ENCODE measurements at regions not wholly inside any gene's neighbourhood (a gene's known extent, or its start where the extent isn't known, plus 50 kb on each side); places are given as distances from the start of the nearest gene placed in this dataset.

DNA sequence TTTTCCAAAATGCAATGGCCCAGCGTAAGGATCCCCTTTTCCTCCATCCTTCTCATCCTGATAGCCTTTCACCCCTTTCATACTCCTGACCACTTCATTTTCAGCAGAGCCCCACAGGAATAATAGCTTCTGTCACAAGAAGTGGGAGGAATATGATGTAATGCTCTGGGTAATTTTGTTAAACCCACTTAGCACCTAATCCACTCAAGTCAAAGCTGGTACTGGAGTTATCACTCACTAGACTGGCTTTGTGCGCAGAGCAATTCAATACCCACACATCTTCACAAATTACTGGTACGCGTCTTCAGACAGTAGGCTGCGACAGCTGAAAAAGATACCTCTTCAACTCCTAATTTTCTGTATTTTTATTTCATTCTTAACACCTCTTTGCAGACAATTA is 2232.8 kb upstream of the WWC1 start (continued):
- TF ChIP-seq, protein P1, sequence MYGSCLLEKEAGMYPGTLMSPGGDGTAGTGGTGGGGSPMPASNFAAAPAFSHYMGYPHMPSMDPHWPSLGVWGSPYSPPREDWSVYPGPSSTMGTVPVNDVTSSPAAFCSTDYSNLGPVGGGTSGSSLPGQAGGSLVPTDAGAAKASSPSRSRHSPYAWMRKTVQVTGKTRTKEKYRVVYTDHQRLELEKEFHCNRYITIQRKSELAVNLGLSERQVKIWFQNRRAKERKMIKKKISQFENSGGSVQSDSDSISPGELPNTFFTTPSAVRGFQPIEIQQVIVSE (CRISPR knock-in tag; IDR thresholded peaks at IDR 0.05; ENCODE audit: borderline replicate concordance), result no peak
- no peak for TF ChIP-seq OVOL2 (CRISPR knock-in tag; IDR thresholded peaks at IDR 0.05; ENCODE audit: borderline replicate concordance)
- TF ChIP-seq ZNF263 (CRISPR knock-in tag; IDR thresholded peaks at IDR 0.05; ENCODE audit: low read depth), result no peak
- no peak for TF ChIP-seq RORB (CRISPR knock-in tag; IDR thresholded peaks at IDR 0.05)
- no peak for TF ChIP-seq FOXK1 (CRISPR knock-in tag; IDR thresholded peaks at IDR 0.05)
- TF ChIP-seq, protein P2, sequence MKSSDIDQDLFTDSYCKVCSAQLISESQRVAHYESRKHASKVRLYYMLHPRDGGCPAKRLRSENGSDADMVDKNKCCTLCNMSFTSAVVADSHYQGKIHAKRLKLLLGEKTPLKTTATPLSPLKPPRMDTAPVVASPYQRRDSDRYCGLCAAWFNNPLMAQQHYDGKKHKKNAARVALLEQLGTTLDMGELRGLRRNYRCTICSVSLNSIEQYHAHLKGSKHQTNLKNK (CRISPR knock-in tag; IDR thresholded peaks at IDR 0.05), result no peak
- TF ChIP-seq MXD4 (CRISPR knock-in tag; IDR thresholded peaks at IDR 0.05; ENCODE audit: borderline replicate concordance), result no peak
- TF ChIP-seq GABPB1 (CRISPR knock-in tag; IDR thresholded peaks at IDR 0.05), result no peak

DNA sequence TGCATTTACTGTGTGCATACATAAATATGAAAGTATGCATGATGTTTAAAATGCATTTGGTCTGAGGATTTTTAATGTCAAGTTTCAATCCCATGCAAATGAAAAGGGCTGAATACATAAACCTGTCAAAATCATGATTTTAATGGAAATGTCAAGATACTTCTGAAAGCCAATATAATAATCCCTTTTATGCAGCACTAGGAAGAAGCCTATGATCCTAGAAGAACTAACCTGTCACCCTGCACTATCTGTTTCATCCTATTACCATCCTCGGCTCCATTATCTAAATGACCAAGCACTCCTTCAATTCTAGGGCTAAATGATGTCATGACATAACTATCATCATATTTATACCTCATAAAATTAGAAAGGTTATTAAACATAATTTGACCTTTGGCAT is 2229.4 kb upstream of the WWC1 start:
- DNase-seq (ENCODE audit: low spot score) (no peak), ATAC-seq (no peak)
- Mint-ChIP-seq H3K4me1 (peaks cover 16% of the 10 kb centered on the region), H3K36me3 (no peaks in the 10 kb centered on the region), H3K9me3 (no peaks in the 10 kb centered on the region), H3K27ac (no peak overlapping the region), H3K4me3 (no peak overlapping the region), H3K27me3 (ENCODE audit: low read depth) (no peaks in the 10 kb centered on the region)
- POLR2A ChIA-PET, result no interaction called here
- CTCF ChIA-PET, result no interaction called here
- no peak for TF ChIP-seq NFE2L1 (CRISPR knock-in tag; IDR thresholded peaks at IDR 0.05)
- TF ChIP-seq, protein P3, sequence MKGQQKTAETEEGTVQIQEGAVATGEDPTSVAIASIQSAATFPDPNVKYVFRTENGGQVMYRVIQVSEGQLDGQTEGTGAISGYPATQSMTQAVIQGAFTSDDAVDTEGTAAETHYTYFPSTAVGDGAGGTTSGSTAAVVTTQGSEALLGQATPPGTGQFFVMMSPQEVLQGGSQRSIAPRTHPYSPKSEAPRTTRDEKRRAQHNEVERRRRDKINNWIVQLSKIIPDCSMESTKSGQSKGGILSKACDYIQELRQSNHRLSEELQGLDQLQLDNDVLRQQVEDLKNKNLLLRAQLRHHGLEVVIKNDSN (CRISPR knock-in tag; IDR thresholded peaks at IDR 0.05), result no peak
- TF ChIP-seq ZNF671 (CRISPR knock-in tag; IDR thresholded peaks at IDR 0.05), result no peak
- no peak for TF ChIP-seq TCF7 (CRISPR knock-in tag; IDR thresholded peaks at IDR 0.05; ENCODE audit: low read depth)
- TF ChIP-seq FOXP1 (CRISPR knock-in tag; IDR thresholded peaks at IDR 0.05; ENCODE audit: borderline replicate concordance), result no peak
- TF ChIP-seq, protein P4, sequence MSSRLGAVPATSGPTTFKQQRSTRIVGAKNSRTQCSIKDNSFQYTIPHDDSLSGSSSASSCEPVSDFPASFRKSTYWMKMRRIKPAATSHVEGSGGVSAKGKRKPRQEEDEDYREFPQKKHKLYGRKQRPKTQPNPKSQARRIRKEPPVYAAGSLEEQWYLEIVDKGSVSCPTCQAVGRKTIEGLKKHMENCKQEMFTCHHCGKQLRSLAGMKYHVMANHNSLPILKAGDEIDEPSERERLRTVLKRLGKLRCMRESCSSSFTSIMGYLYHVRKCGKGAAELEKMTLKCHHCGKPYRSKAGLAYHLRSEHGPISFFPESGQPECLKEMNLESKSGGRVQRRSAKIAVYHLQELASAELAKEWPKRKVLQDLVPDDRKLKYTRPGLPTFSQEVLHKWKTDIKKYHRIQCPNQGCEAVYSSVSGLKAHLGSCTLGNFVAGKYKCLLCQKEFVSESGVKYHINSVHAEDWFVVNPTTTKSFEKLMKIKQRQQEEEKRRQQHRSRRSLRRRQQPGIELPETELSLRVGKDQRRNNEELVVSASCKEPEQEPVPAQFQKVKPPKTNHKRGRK (CRISPR knock-in tag; IDR thresholded peaks at IDR 0.05; ENCODE audit: borderline replicate concordance), result no peak
- TF ChIP-seq NFYB (CRISPR knock-in tag; conservative IDR thresholded peaks at IDR 0.05; ENCODE audit: low read depth), result no peak
- TF ChIP-seq, protein P5, sequence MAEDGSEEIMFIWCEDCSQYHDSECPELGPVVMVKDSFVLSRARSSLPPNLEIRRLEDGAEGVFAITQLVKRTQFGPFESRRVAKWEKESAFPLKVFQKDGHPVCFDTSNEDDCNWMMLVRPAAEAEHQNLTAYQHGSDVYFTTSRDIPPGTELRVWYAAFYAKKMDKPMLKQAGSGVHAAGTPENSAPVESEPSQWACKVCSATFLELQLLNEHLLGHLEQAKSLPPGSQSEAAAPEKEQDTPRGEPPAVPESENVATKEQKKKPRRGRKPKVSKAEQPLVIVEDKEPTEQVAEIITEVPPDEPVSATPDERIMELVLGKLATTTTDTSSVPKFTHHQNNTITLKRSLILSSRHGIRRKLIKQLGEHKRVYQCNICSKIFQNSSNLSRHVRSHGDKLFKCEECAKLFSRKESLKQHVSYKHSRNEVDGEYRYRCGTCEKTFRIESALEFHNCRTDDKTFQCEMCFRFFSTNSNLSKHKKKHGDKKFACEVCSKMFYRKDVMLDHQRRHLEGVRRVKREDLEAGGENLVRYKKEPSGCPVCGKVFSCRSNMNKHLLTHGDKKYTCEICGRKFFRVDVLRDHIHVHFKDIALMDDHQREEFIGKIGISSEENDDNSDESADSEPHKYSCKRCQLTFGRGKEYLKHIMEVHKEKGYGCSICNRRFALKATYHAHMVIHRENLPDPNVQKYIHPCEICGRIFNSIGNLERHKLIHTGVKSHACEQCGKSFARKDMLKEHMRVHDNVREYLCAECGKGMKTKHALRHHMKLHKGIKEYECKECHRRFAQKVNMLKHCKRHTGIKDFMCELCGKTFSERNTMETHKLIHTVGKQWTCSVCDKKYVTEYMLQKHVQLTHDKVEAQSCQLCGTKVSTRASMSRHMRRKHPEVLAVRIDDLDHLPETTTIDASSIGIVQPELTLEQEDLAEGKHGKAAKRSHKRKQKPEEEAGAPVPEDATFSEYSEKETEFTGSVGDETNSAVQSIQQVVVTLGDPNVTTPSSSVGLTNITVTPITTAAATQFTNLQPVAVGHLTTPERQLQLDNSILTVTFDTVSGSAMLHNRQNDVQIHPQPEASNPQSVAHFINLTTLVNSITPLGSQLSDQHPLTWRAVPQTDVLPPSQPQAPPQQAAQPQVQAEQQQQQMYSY (CRISPR knock-in tag; IDR thresholded peaks at IDR 0.05), result no peak

DNA sequence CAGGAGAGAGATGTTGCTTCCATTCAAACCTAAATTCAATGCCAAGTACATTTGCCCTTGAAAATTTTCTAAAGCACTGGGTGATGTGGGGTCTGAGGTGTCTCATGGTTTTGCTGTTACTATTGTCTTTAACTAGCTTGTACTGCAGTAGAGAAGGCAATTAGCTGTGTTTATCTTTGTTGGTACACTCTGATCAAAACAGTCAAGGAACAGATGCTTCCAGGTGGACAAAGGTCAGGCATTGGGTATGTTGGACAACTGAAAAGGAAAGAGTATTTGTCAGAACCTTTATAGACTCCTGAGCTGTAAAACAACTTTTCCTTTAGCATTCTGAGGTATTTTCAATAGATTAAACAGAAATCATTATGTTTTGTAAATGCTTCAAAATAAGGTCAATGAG is 2228.7 kb upstream of the WWC1 start:
- CTCF ChIA-PET, result no interaction called here
- H3K27me3 Mint-ChIP-seq (ENCODE audit: low read depth), result no peaks in the 10 kb centered on the region
- no peak for TF ChIP-seq RORB (CRISPR knock-in tag; IDR thresholded peaks at IDR 0.05)
- TF ChIP-seq, protein P6, sequence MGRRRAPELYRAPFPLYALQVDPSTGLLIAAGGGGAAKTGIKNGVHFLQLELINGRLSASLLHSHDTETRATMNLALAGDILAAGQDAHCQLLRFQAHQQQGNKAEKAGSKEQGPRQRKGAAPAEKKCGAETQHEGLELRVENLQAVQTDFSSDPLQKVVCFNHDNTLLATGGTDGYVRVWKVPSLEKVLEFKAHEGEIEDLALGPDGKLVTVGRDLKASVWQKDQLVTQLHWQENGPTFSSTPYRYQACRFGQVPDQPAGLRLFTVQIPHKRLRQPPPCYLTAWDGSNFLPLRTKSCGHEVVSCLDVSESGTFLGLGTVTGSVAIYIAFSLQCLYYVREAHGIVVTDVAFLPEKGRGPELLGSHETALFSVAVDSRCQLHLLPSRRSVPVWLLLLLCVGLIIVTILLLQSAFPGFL (CRISPR knock-in tag; IDR thresholded peaks at IDR 0.05; ENCODE audit: borderline replicate concordance), result no peak

More for the DNA sequence above, 2228.7 kb upstream of the WWC1 start:
- POLR2A ChIA-PET, result no interaction called here
- DNase-seq (ENCODE audit: low spot score), result no peak
- no peak overlapping the region for H3K27ac Mint-ChIP-seq
- no peak overlapping the region for H3K4me3 Mint-ChIP-seq
- no peaks in the 10 kb centered on the region for H3K36me3 Mint-ChIP-seq
- ATAC-seq, result no peak
- peaks cover 17% of the 10 kb centered on the region for H3K4me1 Mint-ChIP-seq
- H3K9me3 Mint-ChIP-seq, result no peaks in the 10 kb centered on the region
